GM12878 (cell line): ENCODE measurements at regions not wholly inside any gene's neighbourhood (a gene's known extent, or its start where the extent isn't known, plus 50 kb on each side); places are given as distances from the start of the nearest gene placed in this dataset.

Experiments
- ATAC-seq: fragments of 200-7000 bp; cut with Tn5 transposase; 3 replicates; pipeline ENCODE4 v1.9.1; 2020; ENCODE audit warnings: mild to moderate bottlenecking, moderate library complexity
- BruUV-seq: library from RNA; stranded (reverse); fragments of 400-500 nt; replicated peaks from 2 replicates; lab custom pipeline; 2021; lab: Mats Ljungman, UMichigan
- CTCF ChIA-PET: fragments of 300-600 bp; sonication (Branson Sonifier 250); formaldehyde crosslinking; extraction: SDS; loops from one replicate; lab custom pipeline; 2021; ENCODE audit warnings: inconsistent platforms; lab: Yijun Ruan, JAX
- POLR2A ChIA-PET: fragments of 350-600 bp; formaldehyde crosslinking; extraction: SDS; loops from one replicate; lab custom pipeline; 2021; ENCODE audit warnings: inconsistent platforms; lab: Charles Lee
- RAD21 ChIA-PET: fragments of 300-600 bp; sonication (Branson Sonifier 250); formaldehyde crosslinking; loops from one replicate; lab custom pipeline; 2023; ENCODE audit warnings: antibody characterized with exemption; ENCODE audit not compliant: unreplicated experiment; lab: Charles Lee
- SMC1A ChIA-PET: fragments of 300-600 bp; sonication (Branson Sonifier 250); formaldehyde crosslinking; loops from one replicate; lab custom pipeline; 2023; ENCODE audit not compliant: unreplicated experiment, uncharacterized antibody; lab: Charles Lee
- DNase-seq: peaks from one replicate; pipeline ENCODE4 v3.0.0-alpha.2; 2011; ENCODE audit warnings: low read depth, low spot score
- FAIRE-seq: peaks from 3 replicates; lab custom pipeline; 2011; peaks lifted over from hg19 to GRCh38; lab: Jason Lieb, UNC
- H2AFZ ChIP-seq: 2 replicates; pipeline ENCODE4 v1.6.0; 2011; ENCODE audit warnings: low read depth, low read length, control low read depth; ENCODE audit not compliant: control insufficient read depth
- H3K27ac ChIP-seq: 2 replicates; pipeline ENCODE4 v1.5.1; 2011; ENCODE audit warnings: control low read depth; ENCODE audit not compliant: control insufficient read depth, insufficient read depth
- H3K27me3 ChIP-seq, 2 experiments: replicated peaks in 1 of 2; 2 replicates each; pipeline versions ENCODE4 v1.6.0 to v1.6.1; 2011; ENCODE audit warnings: low read length in 1 of 2; ENCODE audit not compliant: control insufficient read depth in 2 of 2, insufficient read depth in 2 of 2
- H3K36me3 ChIP-seq, 2 experiments: 2 replicates each; pipeline ENCODE4 v1.5.1; 2011; ENCODE audit warnings: low read length in 1 of 2; ENCODE audit not compliant: control insufficient read depth in 2 of 2, insufficient read depth in 2 of 2
- H3K4me1 ChIP-seq: 2 replicates; pipeline ENCODE4 v1.6.1; 2011; ENCODE audit warnings: mild to moderate bottlenecking, low read length, moderate library complexity, mixed read lengths; ENCODE audit not compliant: control insufficient read depth, insufficient read depth
- H3K4me2 ChIP-seq: 2 replicates; pipeline ENCODE4 v1.6.0; 2011; ENCODE audit warnings: control low read depth; ENCODE audit not compliant: control insufficient read depth, insufficient read depth
- H3K4me3 ChIP-seq: fragments of 200-600 bp; sonication (generic); 2 replicates; pipeline ENCODE4 v1.5.1; 2016
- H3K79me2 ChIP-seq: 2 replicates; pipeline ENCODE4 v1.6.0; 2011; ENCODE audit warnings: low read length; ENCODE audit not compliant: control insufficient read depth, insufficient read depth
- H3K9ac ChIP-seq: 2 replicates; pipeline ENCODE4 v1.8.0; 2011; ENCODE audit warnings: low read length, control low read depth, mixed read lengths; ENCODE audit not compliant: control insufficient read depth, insufficient read depth
- H3K9me3 ChIP-seq: replicated peaks from 3 replicates; pipeline ENCODE4 v1.5.1; 2011; ENCODE audit warnings: mild to moderate bottlenecking, low read length; ENCODE audit not compliant: control insufficient read depth, insufficient read depth
- H4K20me1 ChIP-seq: 2 replicates; pipeline ENCODE4 v1.6.0; 2011; ENCODE audit not compliant: control insufficient read depth, insufficient read depth
- CHD4 ChIP-seq: fragments of 200-600 bp; sonication (generic); IDR thresholded peaks from 2 replicates; pipeline ENCODE4 v1.6.1; 2016; ENCODE audit warnings: mild to moderate bottlenecking
- CTCF ChIP-seq, 3 experiments: IDR thresholded peaks in 2 of 3; conservative IDR thresholded peaks in 1 of 3; 2 replicates each; pipeline ENCODE4 v1.5.1; 2011; ENCODE audit warnings: low read depth in 3 of 3, low read length in 3 of 3, mild to moderate bottlenecking in 3 of 3, control low read depth in 2 of 3, moderate library complexity in 2 of 3, inconsistent platforms in 1 of 3, mixed read lengths in 1 of 3; ENCODE audit not compliant: control insufficient read depth in 2 of 3, insufficient read depth in 1 of 3; ENCODE audit errors: extremely low read depth in 1 of 3
- EGR1 ChIP-seq, 2 experiments: IDR thresholded peaks; 1 replicate in 1 of 2; 2 replicates in 1 of 2; pipeline ENCODE4 v1.6.1; 2011 to 2012; ENCODE audit warnings: low read depth in 2 of 2, low read length in 2 of 2, borderline replicate concordance in 1 of 2, mild to moderate bottlenecking in 1 of 2, moderate library complexity in 1 of 2
- MTA2 ChIP-seq: fragments of 450-650 bp; IDR thresholded peaks from 2 replicates; pipeline ENCODE4 v1.6.1; 2016; ENCODE audit warnings: low read depth, mild to moderate bottlenecking, moderate library complexity
- ZBED1 ChIP-seq: IDR thresholded peaks from 2 replicates; pipeline ENCODE4 v1.6.1; 2016; ENCODE audit warnings: borderline replicate concordance
- WGBS: methylation state at CpG from one replicate; pipeline ENCODE4 v1.1.6; 2016; ENCODE audit warnings: low lambda C conversion rate; ENCODE audit not compliant: insufficient replicate concordance, insufficient coverage; ENCODE audit errors: missing lambda C conversion rate; 5-methylcytosine and 5-hydroxymethylcytosine counted together
- in situ Hi-C: fragments of 300-500 bp; cut with MboI; formaldehyde crosslinking; loops from 9 replicates; pipeline ENCODE4 v1.14.3; 2018; ENCODE audit warnings: mixed read lengths
- intact Hi-C: fragments of 100-400 bp; cut with micrococcal nuclease; formaldehyde crosslinking; loops from one replicate; pipeline ENCODE4 v1.14.2; 2022; ENCODE audit not compliant: unreplicated experiment

GRCh38 chr9:78542491-78543181 is 245.7 kb downstream of the PSAT1 start:
- RAD21 ChIA-PET = no interaction called here
- BruUV-seq = no TSS peak
- FAIRE-seq = no peak
- CTCF ChIA-PET = no interaction called here
- H3K9me3 ChIP-seq = no peaks in the 10 kb centered on the region
- H4K20me1 ChIP-seq = no peaks in the 10 kb centered on the region
- no peaks in the 10 kb centered on the region for H3K79me2 ChIP-seq
- H3K4me1 ChIP-seq = no peaks in the 10 kb centered on the region
- H3K36me3 ChIP-seq = no peaks in the 10 kb centered on the region; a peak in 1 of 4 replicates
- no peak overlapping the region for H3K27ac ChIP-seq
- intact Hi-C loops (no loop called here), in situ Hi-C loops (no loop called here)
- WGBS = 76% methylated on average over 14 of the region's 14 CpGs
- SMC1A ChIA-PET = no interaction called here
- no peak overlapping the region for H3K4me3 ChIP-seq
- H3K4me2 ChIP-seq = no peak overlapping the region
- DNase-seq = no peak
- H2AFZ ChIP-seq = no peak overlapping the region
- POLR2A ChIA-PET = no interaction called here
- no peak for ATAC-seq
- no peak overlapping the region for H3K9ac ChIP-seq
- H3K27me3 ChIP-seq = no peaks in the 10 kb centered on the region
- TF ChIP-seq CHD4 (no peak), MTA2 (0 out of 2 replicates have a peak, but pooled peaks have one; percentile 10)
- TF ChIP-seq, all 136 proteins: peak for 1

- no peaks in the 10 kb centered on the region for H4K20me1 ChIP-seq
- H3K4me2 ChIP-seq = no peak overlapping the region
- H3K36me3 ChIP-seq = no peaks in the 10 kb centered on the region; a peak in 1 of 4 replicates
- no peak overlapping the region for H3K4me3 ChIP-seq
- intact Hi-C loops = no loop called here
- H3K27ac ChIP-seq = no peak overlapping the region
- no peaks in the 10 kb centered on the region for H3K79me2 ChIP-seq
- WGBS = 16% methylated on average over 3 of the region's 3 CpGs
- no peaks in the 10 kb centered on the region for H3K27me3 ChIP-seq
- BruUV-seq = no TSS peak
- H3K9me3 ChIP-seq = no peaks in the 10 kb centered on the region
- no peak overlapping the region for H2AFZ ChIP-seq
- H3K9ac ChIP-seq = no peak overlapping the region
- TF ChIP-seq ZBED1 (no peak), EGR1 (IDR thresholded peaks at IDR 0.05; ENCODE audit: borderline replicate concordance in 1 of 2, low read depth in 2 of 2, low read length in 2 of 2) (no peak), CTCF (IDR thresholded peaks at IDR 0.05 in 2 of 3, conservative IDR thresholded peaks at IDR 0.05 in 1 of 3; ENCODE audit: control insufficient read depth in 2 of 3, extremely low read depth in 1 of 3, insufficient read depth in 1 of 3, low read depth in 3 of 3, low read length in 3 of 3) (no peak)
- no peak for ATAC-seq
- no peaks in the 10 kb centered on the region for H3K4me1 ChIP-seq
- RAD21 ChIA-PET = no interaction called here
- FAIRE-seq = no peak
- POLR2A ChIA-PET = no interaction called here
- in situ Hi-C loops = no loop called here
- DNase-seq = no peak
- CTCF ChIA-PET = no interaction called here
- SMC1A ChIA-PET = no interaction called here
Observed at GRCh38 chr9:78543353-78543752, 246.4 kb downstream of the PSAT1 start.
